GM19035 (cell line): ENCODE measurements at regions not wholly inside any gene's neighbourhood (a gene's known extent, or its start where the extent isn't known, plus 50 kb on each side); places are given as distances from the start of the nearest gene placed in this dataset.

Source experiments
- ATAC-seq: cut with Tn5 transposase; IDR thresholded peaks from one replicate; pipeline ENCODE4 v1.9.1; 2021; ENCODE audit not compliant: unreplicated experiment

DNA sequence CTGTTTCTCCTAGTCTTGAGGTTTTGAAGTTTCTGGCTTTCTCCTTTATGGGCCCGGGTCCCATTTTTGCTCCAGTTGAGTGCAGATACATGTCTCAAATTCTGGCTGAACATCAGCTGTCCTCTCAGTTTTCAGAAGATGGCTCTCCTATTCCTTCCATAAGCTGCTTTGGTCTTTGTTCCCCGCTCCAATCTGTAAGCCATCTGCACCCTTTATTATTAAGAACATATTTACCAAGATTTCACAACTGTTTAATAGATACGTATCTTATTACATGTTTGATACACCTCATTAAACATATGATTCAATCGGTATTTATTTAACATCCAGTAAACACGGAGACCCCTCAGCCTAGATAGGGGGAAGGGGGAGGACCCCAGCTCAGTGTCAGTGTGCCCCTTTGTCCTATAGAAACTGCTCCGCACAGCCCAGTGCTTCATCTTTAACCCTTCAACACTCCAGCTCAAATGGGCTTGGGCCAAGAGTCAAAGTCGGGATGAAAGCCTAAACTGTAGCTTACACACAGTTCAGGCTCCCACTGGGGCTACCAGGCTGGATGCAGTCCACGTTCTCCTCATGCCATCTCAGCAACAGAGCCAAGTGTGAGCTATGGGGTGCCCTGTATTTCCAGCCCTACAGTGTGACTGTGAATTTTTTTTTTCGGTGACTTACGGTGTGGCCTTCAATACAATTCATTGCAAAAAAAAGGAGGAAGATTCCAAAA lies 166.0 kb upstream of the ZFHX3 start:
- ATAC-seq = no peak

DNA sequence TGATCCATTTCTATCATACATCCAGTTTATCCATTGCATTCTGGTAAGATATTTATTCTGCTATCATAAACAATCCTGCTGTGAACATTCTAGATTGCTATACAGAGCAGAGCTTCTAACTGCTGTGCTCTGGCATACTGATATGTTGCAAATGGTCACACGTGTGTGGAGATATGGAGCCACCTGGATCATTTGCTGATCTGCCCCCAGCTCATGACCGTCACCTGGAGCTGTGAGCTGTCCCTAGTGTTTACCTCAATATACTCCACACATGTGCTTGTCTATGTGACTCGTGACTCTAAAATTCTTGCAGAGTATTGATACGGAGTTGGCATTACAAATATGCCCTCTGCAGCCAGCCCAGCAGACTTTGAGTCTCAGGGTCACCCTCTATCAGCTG lies 164.5 kb upstream of the ZFHX3 start:
- no peak for ATAC-seq

DNA sequence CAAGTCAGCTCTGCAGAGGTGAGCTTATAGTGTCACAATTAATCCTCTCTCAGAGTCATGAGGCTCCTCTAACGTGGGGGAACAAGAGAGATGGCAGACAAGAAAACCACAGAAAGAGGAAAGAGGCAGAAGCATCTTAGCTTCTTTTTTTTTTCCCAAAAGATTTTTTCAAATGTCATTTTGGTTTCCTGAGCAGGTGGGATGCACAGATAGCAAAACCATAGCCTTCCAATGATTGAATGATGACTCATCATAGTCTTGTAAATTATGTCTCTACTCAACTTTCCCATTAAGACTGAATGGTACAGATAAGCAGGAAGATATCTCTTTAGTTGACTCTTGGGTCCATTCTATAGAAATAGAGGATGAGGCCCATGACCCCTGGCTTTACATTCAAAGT lies 162.8 kb upstream of the ZFHX3 start:
- ATAC-seq = no peak

- no peak for ATAC-seq
Observed at GRCh38 chr16:73210084-73210483, 162.2 kb upstream of the ZFHX3 start.

GRCh38 chr16:73209190-73209589 lies 161.3 kb upstream of the ZFHX3 start:
- no peak for ATAC-seq

- no peak for ATAC-seq
Observed at GRCh38 chr16:73206151-73206707, 158.3 kb upstream of the ZFHX3 start.

DNA sequence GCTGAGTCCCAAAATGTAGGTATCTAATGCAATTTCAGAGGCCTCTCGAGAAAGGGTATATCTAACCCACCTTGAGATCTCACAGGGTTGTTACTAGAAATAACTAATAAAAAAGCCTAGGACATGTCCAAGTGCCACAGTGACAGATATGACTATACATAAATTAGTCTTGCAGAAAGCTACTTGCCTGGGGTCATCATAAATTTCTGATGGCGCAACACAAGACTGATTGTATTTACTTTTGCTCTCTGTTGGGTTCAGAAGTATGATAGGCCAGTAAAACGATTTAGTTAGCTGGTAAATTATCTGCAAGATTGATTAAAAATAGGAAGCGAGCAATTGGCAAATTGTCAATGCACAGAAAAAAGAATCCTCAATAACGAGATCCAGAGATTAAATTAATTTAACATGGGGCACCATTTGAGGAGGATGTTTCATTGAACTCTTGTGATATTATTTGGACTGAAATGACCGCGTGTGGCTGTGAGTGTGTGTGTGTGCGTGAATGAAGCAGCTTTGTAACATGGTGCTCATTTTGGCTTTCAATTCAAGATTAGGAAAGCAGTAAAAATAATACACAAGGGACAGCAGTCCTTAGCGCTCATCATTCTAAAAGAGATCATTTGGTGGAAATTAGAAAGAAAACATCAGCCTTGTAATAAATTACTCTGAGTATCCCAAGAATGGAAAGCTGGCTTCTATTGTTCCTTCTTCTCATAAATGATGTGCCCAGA lies 157.4 kb upstream of the ZFHX3 start:
- no peak for ATAC-seq

DNA sequence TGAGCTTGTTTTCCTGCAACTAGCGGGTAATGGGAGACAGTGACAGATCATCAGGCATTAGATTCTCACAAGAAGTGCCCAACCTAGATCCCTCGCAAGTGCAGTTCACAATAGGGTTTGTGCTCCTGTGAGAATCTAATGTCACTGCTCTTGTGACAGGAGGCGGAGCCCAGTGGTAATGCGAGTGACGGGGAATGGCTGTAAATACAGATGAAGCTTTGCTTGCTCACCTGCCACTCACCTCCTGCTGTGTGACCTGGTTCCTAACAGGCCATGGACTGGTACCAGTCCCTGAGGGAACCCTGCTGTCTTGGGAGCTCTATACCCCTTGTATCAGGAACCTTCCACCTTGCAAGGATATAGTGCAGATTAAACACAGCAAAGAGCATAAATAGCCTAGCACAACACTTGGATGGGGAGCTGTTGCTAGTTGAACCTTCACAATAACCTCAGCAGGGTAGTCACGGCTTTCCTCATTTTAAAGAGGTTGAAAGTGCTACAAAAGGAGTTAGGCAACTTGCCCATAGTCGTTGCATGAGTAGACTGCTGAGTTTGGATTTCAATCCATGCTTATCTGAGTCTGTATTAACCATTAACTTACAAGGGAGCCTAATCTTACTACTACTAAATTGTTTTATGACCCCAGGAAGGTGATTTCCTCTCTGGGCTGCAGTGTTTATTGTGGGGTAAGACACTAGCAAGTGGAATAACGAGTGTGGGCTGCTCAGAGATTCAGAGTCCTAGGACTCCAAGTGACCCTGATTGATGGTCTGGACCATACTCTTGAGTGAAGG lies 156.6 kb upstream of the ZFHX3 start:
- ATAC-seq = no peak

GRCh38 chr16:73202161-73202729 lies 154.3 kb upstream of the ZFHX3 start:
- ATAC-seq = no peak

GRCh38 chr16:73199214-73199613 lies 151.3 kb upstream of the ZFHX3 start:
- no peak for ATAC-seq

GRCh38 chr16:73198481-73198880 lies 150.6 kb upstream of the ZFHX3 start:
- ATAC-seq = no peak

DNA sequence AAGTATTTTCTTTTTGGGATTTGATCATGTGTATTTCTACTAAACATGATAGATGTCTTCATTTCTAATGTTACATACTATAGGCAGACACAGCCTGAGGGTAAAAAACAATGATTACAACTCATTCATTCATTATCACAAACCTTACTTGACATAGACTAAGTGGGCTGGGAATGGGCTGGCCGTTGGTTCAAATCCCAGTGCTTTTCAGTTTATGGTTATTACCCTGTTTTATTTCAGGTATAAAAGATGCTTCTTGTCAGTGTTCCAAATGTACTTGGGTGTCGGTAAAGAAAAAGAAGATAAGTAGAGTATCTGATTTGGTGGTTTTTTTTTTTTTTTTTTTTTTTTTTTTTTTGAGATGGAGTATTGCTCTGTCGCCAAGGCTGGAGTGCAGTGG lies 149.7 kb upstream of the ZFHX3 start:
- ATAC-seq = no peak

GRCh38 chr16:73196670-73197069 lies 148.7 kb upstream of the ZFHX3 start:
- ATAC-seq = no peak

GRCh38 chr16:73193464-73193863 lies 145.5 kb upstream of the ZFHX3 start:
- no peak for ATAC-seq

GRCh38 chr16:73192232-73192894 lies 144.4 kb upstream of the ZFHX3 start:
- no peak for ATAC-seq

GRCh38 chr16:73191660-73192046 lies 143.7 kb upstream of the ZFHX3 start:
- ATAC-seq = no peak

DNA sequence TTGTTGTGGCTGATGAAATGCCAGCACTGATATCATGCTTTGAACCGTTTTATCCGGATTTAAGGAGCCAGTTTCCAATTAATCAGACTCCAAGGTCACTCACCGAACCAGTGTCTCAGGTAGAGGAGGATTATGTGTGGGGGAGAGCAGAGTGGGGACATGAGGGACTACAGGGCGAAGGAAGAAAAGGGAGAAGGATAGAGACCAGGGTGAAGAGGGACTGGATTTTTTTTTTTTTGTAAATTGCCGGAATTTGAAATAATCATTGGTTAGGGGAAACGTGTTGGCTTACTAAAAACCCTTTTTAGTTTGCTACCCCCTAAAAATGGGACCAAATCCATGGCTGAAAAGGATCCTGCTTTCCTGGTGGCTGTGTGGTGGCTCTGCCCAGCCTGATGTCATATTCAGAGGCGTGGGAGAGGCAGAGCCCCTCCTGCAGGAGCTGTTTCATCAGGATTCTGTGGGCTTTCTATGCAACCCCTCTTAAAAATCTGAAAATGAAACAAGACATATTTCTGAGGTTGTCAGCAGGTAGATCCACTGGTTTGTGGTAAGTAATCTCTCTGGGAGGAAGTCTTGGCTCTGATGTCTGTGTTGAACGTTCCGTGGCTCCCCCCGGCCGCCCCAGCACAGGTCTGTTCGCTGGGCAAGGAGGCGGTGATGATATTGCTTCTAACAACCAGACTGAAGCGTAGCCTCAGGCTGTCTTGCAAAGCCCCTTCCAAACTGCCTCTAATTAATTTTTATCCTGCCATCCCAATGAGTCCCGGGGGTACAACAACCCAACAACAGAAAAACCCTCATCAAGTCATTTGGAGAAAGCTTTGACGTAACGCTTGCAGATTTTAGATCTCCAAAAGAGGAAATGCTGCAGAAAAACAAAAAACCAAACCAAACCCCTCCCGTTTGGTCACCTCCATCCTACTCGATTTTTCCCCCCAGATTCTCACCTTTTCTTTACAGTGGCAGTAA lies 143.0 kb upstream of the ZFHX3 start:
- no peak for ATAC-seq

DNA sequence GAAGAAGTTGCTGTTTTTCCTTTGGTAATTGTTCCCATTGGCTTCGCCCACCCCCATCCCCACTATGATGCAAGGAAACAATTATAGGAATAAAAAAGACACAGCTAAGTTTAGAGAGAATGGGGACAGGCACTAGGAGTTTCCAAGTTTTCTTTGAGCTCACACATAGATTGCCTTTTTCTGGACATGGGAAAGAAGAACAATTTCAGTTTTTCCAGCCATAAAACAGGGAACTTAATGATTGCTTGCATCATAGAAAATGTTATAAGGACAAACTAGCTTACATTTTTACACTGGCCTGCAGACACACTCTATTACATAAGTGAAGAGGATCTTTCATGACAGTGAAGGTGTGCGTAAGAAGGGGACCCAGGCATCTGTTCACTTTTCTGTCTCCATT lies 142.3 kb upstream of the ZFHX3 start:
- ATAC-seq = no peak

GRCh38 chr16:73189136-73189535 lies 141.2 kb upstream of the ZFHX3 start:
- no peak for ATAC-seq
